GM18498 (cell line): ENCODE measurements at regions not wholly inside any gene's neighbourhood (a gene's known extent, or its start where the extent isn't known, plus 50 kb on each side); places are given as distances from the start of the nearest gene placed in this dataset.
"Not testable (repeated sequence)": the region's sequence is repeated elsewhere in the genome, so short reads cannot be mapped to it uniquely, and the experiment has no call there.

Source experiments
- ATAC-seq: cut with Tn5 transposase; IDR thresholded peaks from one replicate; pipeline ENCODE4 v1.9.1; 2021; ENCODE audit warnings: mild to moderate bottlenecking, moderate library complexity; ENCODE audit not compliant: unreplicated experiment

- ATAC-seq = no peak
Observed at GRCh38 chr5:68116408-68116807, 99.1 kb upstream of the PIK3R1 start.

GRCh38 chr5:68115584-68115983, 100.0 kb upstream of the PIK3R1 start:
- ATAC-seq = peak; percentile 46

GRCh38 chr5:68114378-68115040, 101.0 kb upstream of the PIK3R1 start:
- ATAC-seq = no peak

GRCh38 chr5:68112658-68113057, 102.9 kb upstream of the PIK3R1 start:
- no peak for ATAC-seq

- no peak for ATAC-seq
Observed at GRCh38 chr5:68110894-68111293, 104.7 kb upstream of the PIK3R1 start.

GRCh38 chr5:68110264-68110663, 105.3 kb upstream of the PIK3R1 start:
- ATAC-seq = no peak

GRCh38 chr5:68104217-68104616, 111.3 kb upstream of the PIK3R1 start:
- not testable (repeated sequence) for ATAC-seq

GRCh38 chr5:68103297-68103696, 112.3 kb upstream of the PIK3R1 start:
- ATAC-seq = not testable (repeated sequence)

- ATAC-seq = no peak
Observed at GRCh38 chr5:68099327-68099726, 116.2 kb upstream of the PIK3R1 start.

- ATAC-seq = no peak
Observed at GRCh38 chr5:68093455-68094159, 121.9 kb upstream of the PIK3R1 start.

- no peak for ATAC-seq
Observed at GRCh38 chr5:68088302-68088701, 127.3 kb upstream of the PIK3R1 start.

- ATAC-seq = no peak
Observed at GRCh38 chr5:68087866-68088265, 127.7 kb upstream of the PIK3R1 start.

GRCh38 chr5:68086857-68087256, 128.7 kb upstream of the PIK3R1 start:
- no peak for ATAC-seq

GRCh38 chr5:68086439-68086838, 129.1 kb upstream of the PIK3R1 start:
- ATAC-seq = no peak

GRCh38 chr5:68084396-68084795, 131.2 kb upstream of the PIK3R1 start:
- no peak for ATAC-seq

GRCh38 chr5:68080282-68081050, 135.1 kb upstream of the PIK3R1 start:
- no peak for ATAC-seq

GRCh38 chr5:68077349-68077894, 138.1 kb upstream of the PIK3R1 start:
- ATAC-seq = no peak

GRCh38 chr5:68074633-68075032, 140.9 kb upstream of the PIK3R1 start:
- no peak for ATAC-seq

- no peak for ATAC-seq
Observed at GRCh38 chr5:68074048-68074632, 141.4 kb upstream of the PIK3R1 start.

- ATAC-seq = no peak
Observed at GRCh38 chr5:68071736-68072135, 143.8 kb upstream of the PIK3R1 start.

GRCh38 chr5:68071282-68071632, 144.3 kb upstream of the PIK3R1 start:
- ATAC-seq = no peak
